LoVo (cell line): ENCODE measurements at regions not wholly inside any gene's neighbourhood (a gene's known extent, or its start where the extent isn't known, plus 50 kb on each side); places are given as distances from the start of the nearest gene placed in this dataset.

Experiments
- DNase-seq: peaks from one replicate; pipeline ENCODE4 v3.0.0-alpha.2; 2016; ENCODE audit warnings: low spot score

DNA sequence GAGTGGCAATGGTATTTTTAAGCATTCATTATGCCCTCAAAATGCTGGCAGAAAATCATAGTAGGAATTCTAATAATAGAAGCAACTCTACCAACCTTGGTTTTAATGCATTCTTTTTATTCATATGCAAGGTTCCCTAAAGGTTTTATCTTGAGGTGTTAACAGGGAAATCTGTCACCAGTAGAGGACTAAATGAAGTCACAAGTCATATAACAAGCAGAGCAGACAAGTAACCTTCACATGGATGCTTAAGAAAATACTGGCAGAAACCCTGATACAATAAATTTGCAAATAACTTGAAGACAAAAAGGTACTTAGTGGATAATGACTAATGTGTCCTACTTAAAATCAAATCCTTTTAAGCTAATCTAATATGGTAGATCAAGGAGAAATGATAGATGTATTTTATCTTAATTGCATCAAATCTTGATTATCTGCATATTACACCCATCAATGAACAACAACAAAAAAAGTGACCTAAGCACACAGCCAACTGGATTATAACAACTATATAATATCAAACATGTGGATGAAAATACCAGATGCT lies 73.3 kb downstream of the RFC3 start:
- no peak for DNase-seq

GRCh38 chr13:33893559-33893958 lies 75.6 kb downstream of the RFC3 start:
- no peak for DNase-seq

GRCh38 chr13:33904431-33904830 lies 86.5 kb downstream of the RFC3 start:
- DNase-seq: no peak

DNA sequence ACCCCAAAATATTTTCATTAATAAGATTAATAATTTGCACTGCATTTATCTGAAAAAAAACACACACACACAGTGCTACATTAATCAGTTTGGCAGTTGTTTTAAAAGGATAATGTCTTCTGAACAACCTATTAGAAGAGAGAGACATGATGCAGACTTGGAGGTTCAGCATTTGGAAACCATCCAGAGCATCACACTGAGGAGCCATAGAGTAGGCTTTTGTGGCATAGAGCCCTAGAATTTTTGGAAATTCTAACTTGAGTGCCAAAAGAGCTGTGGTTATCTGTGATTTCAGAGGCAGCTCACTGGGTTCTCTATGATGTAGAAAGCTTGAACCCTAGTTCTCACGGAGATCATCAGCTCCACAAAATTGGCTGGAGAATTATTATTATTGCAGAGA lies 90.2 kb downstream of the RFC3 start:
- DNase-seq: no peak

DNA sequence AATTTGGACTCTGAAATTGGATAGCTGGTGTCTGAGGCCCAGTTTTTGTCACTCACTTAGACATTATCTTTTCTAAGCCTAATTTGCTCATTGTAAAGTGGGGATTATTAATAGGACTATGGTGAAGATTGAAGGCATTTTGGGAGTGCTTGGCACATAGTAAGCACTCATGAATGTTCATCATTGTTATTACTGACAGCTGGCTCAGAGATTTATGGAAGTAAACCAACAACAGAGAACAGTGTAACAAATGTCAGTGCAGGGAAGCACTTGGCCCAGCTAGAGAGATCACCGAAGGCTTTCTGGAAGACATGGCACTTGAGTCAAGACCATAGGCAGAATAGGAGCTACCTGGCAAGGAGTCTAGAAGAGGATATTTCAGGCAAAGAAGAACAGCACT lies 92.3 kb downstream of the RFC3 start:
- DNase-seq: no peak

DNA sequence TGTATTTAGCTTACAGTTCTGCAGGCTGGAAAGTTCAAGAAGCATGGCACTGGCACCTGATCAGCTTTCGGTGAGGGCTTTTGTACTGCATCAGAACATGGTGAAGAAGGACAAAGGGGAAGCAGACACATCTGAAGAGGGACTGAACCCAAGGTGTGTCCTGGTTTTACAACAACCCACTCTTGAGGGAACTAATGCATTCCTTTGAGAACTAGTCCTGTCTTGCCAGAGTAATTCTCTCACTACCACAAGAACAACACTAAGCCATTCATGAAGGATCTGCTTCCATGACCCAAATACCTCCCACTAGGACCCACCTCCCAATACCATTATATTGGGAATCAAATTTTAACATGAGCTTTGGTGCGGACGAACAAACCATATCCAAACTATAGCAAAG lies 93.6 kb downstream of the RFC3 start:
- no peak for DNase-seq

- DNase-seq: no peak
These were observed 95.9 kb downstream of the RFC3 start for GRCh38 chr13:33913829-33914228.

DNA sequence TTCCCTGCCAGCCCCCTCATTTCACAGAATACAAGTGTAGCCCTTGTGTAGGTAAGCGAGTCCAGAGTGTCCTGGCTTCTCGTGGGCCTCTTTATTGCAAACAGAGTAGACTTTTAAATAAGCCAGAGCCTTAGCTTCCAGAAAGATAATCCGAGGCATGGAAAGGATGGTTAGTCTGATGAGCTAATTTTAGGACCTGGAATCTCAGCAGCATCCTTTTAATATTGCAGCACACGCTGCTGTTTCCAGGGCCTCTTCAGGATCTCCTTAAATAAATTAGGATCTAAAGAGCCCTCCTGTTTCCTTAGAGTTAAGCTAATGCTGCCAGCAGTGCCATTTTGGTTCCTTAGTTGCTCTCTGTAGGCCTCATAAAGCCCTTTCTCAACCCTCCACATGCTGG lies 99.2 kb downstream of the RFC3 start:
- DNase-seq: no peak

- no peak for DNase-seq
These were observed 100.4 kb downstream of the RFC3 start for GRCh38 chr13:33918199-33918932.

DNA sequence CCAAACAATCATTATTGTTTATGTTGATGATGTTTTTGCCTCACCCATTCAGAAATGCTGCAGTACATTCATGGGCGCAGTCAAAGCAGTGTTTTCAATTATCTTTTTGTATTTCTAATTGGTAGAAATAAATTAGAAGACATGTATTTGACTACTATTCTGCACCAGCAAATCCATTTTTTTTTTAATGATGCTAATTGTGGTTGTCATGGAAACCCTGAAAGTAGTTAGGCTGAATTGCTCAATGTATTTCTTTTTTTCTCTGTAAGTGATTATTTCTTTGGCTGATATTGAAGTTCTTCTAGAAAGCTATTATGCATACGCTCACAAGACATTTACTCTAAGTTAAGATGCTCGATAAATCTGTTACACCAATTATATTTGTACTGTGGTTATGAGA lies 101.2 kb downstream of the RFC3 start:
- no peak for DNase-seq

DNA sequence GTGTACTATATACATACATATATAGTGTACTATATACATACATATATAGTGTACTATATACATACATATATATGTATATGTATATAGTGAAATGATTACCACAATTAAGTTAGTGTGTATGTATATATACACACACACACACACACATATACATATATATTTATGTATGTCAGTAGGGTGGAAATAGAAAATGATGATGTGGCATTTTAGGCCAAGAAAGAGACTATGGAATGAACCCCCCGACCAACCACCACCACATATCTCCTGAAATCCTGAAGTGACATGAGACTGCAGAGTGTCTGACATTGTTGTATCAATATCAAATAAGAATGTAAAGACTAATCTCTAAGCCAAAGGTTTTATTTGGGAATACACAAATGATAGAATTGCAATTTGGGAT lies 107.6 kb downstream of the RFC3 start:
- DNase-seq: no peak

DNA sequence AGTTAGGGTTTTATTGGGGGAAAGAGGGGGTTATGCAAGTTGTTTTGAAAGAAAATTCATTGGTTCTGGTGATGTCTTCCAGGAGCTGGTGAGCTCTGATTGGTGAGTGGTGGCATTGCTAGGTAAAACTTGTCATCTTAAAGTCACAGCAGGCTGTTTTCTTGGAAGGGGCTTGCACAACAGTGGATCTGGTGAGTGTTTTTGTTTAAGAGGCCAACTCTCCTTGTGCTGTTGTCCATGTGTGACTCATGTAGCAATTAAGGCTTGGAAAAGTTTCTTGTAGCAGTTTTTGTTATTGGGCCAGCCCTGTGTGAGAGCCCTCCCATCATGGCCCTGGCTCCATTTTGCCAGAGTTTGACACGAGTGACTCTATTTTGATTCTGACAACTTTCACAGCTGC lies 109.4 kb downstream of the RFC3 start:
- no peak for DNase-seq

DNA sequence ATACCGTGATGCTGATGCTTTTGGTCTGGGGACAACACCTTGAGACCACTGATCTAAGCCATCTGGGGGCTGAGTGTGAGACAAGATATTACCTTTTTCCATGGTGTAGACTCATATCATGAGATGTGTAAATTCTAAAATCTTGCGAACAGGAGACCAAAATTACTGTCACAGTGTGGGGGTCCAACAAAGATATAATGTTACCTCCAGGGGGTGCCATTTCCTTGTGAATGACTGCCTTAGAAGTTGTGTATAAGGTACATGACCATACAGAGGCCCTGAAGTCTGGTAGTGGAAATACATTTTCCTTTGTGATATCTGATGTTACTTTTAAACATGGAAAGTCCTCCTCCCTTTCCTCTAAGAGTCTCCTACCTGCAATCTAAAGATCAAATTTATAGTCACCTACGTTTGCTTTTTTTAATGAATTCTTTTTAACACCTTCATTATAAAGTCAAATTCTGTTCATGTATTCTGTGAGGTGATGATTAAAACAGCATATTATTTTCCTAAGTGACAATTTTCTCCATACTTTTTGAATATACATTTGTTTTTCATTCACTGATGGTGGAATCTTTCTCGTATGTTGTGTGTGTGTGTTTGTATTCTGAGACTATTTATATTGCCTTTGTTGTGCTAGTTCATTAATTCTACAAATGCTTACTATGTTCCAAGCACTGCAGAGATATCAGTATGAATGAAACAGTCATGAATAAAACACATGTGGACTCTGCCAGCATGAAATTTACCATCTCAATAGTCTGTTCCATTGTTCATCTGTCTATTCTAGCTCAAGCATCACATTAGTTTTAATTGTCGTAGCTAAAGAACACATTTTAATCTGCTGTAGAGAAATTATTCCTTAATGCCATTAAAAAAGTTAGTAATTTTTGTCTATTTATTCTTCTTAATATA lies 113.7 kb downstream of the RFC3 start:
- DNase-seq: peak; percentile 58

DNA sequence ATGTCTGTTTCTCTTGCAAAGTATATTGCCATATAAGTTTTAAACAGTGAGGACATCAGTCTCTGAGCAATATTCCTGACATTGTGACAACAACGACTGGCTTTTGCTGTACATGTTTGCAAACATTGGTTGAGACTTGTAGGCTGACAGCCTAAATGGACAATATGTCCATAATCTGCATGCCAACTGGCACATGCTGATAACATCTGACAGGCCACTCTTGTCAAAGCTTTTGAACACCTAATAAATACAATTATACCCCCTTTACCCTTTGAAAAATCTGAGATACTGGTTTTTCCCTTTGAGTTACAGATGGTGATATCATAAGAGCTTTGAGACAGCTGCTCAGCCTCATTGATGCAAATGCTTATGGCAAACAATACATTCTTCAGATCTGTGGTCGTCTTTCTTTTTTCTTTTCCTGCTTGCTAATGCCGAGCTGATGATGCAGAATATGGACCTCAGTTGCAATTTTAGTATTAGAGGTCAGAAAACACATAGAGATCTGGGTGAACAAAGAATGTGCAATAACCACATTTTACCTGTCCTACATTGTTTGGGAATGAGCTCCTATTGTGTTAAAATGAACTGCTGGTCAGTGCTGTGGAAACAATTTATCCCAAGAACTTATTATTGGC lies 114.9 kb downstream of the RFC3 start:
- no peak for DNase-seq

DNA sequence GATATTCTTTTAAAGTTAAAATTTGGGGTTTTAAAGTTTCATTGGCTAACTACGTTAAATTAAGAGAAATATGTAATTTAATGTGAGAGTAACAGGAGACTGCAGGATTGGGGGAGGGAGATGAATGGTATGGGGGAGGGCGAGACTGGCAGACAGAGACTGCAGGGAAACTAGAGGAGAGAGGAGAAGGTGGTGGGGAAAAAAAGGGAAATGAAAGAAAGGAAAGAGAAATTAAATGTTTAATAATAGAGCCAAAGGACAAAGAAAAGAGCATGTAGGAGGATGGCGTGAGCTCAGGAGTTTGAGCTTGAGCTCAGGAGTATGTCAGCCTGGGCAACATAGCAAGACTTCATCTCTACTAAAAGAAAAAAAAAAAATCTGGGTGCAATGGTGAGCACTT lies 115.9 kb downstream of the RFC3 start:
- no peak for DNase-seq

DNA sequence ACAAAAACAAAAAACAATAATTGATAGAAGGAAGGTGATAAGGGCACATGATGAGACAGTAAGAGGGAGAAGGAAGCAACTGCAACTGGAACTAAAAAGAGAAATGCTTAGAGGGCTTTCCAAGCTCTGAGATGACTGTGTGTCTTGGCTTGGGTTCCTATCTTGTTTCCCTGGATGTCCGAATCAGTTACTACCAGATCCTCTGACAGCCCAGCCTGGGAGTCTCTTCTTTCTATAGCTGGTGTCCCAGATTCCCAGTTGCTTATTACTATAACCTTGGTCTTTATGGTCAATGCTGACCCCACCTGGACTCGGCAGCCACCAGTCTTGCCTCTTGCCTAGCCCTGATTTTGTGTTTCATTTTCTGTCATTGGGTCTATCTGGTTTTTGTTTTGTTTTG lies 116.4 kb downstream of the RFC3 start:
- no peak for DNase-seq

GRCh38 chr13:33934951-33935371 lies 117.0 kb downstream of the RFC3 start:
- no peak for DNase-seq

DNA sequence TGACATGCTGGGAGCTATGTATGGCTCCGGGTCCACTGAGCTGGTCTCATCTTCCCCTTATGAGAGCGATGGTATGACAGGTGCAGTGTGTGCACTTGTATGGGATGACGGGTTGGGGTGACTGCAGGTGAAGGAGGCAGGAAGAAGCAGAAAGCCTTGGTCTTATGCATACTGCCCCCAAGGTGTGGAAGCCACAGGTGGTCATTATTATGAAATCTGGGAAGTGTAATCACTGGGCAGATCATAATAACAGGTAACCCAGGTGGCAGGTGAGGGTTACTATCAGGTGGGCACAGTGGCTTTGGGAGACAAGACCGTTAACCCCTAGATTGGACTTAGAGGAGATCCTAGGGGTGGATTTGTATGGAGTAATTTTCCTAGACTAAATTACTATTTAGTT lies 118.0 kb downstream of the RFC3 start:
- DNase-seq: no peak

- DNase-seq: no peak
These were observed 119.6 kb downstream of the RFC3 start for GRCh38 chr13:33937373-33938098.

DNA sequence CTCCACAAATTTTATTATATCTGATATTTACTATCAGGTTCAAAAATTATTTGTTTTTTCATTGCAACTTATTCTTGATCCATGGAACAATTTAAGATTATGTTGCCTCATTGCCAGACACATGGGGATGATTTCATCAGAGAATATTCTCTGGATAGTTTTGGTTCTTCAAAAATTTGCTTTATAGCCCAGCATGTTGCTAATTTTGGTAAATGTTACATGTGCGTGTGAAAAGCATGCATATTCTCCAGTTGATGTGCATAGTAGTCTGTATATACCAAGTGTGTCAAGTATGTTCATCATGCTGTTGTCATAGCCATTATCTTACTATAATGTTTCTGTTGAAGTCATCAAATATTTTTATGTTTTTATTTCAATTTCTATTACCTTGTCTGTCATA lies 122.3 kb downstream of the RFC3 start:
- DNase-seq: no peak

GRCh38 chr13:33940898-33941297 lies 122.9 kb downstream of the RFC3 start:
- DNase-seq: peak; percentile 41

- DNase-seq: no peak
These were observed 127.5 kb downstream of the RFC3 start for GRCh38 chr13:33945477-33945876.
